Glutamatergic neuron (in vitro differentiated cells): ENCODE measurements at regions not wholly inside any gene's neighbourhood (a gene's known extent, or its start where the extent isn't known, plus 50 kb on each side); places are given as distances from the start of the nearest gene placed in this dataset.

Experiments
- DNase-seq: peaks from one replicate; pipeline ENCODE4 v3.0.0; 2022
- H3K27ac Mint-ChIP-seq: one replicate; pipeline ENCODE4 v1.8.0; 2020; ENCODE audit warnings: mild to moderate bottlenecking, mixed read lengths, inconsistent platforms; ENCODE audit not compliant: unreplicated experiment
- H3K27me3 Mint-ChIP-seq: one replicate; pipeline ENCODE4 v1.8.0; 2020; ENCODE audit warnings: mild to moderate bottlenecking, moderate library complexity, mixed read lengths, inconsistent platforms; ENCODE audit not compliant: unreplicated experiment
- H3K36me3 Mint-ChIP-seq: one replicate; pipeline ENCODE4 v1.8.0; 2020; ENCODE audit warnings: mild to moderate bottlenecking, mixed read lengths, inconsistent platforms; ENCODE audit not compliant: unreplicated experiment
- H3K4me1 Mint-ChIP-seq: one replicate; pipeline ENCODE4 v1.8.0; 2020; ENCODE audit warnings: mild to moderate bottlenecking, low read depth, mixed read lengths, inconsistent platforms; ENCODE audit not compliant: unreplicated experiment
- H3K4me3 Mint-ChIP-seq: one replicate; pipeline ENCODE4 v1.8.0; 2020; ENCODE audit warnings: mild to moderate bottlenecking, mixed read lengths, inconsistent platforms; ENCODE audit not compliant: unreplicated experiment
- H3K9me3 Mint-ChIP-seq: one replicate; pipeline ENCODE4 v1.8.0; 2020; ENCODE audit warnings: mild to moderate bottlenecking, moderate library complexity, mixed read lengths, inconsistent platforms; ENCODE audit not compliant: unreplicated experiment
- TF ChIP-seq, protein P1 (sequence below): fragments of 200-600 bp; sonication (generic); IDR thresholded peaks from one replicate; pipeline ENCODE4 v1.5.0; 2021; ENCODE audit not compliant: partially characterized antibody, unreplicated experiment

DNA sequence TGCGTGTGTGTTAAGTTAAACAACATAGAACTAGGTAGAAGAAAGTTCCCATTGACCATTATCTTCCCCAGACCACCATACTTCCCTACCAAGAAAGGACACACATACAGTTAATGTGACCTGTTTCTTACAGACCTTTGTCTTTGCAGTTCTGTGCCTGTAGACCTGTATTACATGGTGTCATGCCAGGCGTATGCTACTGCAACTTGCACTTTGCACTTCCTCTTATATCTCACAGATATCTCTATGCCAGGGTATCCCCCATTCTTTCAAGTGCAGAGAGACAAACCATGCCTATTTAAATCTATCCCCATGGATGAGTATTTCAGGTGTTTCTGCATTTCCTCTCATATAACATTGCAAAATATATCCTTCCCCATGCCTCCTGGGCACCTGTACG, 136.8 kb upstream of the PKDCC start:
- DNase-seq: no peak
- Mint-ChIP-seq H3K4me3 (no peak overlapping the region), H3K36me3 (peaks cover 7% of the 10 kb centered on the region), H3K27ac (no peak overlapping the region), H3K27me3 (no peaks in the 10 kb centered on the region), H3K4me1 (peaks cover 8% of the 10 kb centered on the region), H3K9me3 (peaks cover 1% of the 10 kb centered on the region)
- TF ChIP-seq, protein P1, sequence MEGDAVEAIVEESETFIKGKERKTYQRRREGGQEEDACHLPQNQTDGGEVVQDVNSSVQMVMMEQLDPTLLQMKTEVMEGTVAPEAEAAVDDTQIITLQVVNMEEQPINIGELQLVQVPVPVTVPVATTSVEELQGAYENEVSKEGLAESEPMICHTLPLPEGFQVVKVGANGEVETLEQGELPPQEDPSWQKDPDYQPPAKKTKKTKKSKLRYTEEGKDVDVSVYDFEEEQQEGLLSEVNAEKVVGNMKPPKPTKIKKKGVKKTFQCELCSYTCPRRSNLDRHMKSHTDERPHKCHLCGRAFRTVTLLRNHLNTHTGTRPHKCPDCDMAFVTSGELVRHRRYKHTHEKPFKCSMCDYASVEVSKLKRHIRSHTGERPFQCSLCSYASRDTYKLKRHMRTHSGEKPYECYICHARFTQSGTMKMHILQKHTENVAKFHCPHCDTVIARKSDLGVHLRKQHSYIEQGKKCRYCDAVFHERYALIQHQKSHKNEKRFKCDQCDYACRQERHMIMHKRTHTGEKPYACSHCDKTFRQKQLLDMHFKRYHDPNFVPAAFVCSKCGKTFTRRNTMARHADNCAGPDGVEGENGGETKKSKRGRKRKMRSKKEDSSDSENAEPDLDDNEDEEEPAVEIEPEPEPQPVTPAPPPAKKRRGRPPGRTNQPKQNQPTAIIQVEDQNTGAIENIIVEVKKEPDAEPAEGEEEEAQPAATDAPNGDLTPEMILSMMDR: no peak

DNA sequence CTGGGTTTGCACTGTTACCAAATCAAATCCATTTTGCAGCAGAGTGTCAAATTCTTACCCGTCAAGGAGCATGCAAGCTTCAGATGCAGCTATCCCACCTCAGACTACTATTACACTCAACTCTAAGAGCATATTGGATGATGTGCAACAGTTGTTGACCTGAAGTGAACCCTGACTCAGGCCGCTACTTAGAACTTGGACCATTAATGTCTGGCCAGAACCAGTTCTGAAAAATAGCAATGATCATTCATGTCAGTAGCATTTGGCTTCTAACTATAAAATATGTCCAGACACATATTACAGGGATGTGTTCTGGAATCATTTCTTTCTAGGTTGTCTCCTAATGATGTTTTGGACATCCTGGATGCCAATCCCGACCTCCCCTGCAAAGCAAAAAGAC, 135.5 kb upstream of the PKDCC start:
- TF ChIP-seq, protein P1: no peak
- peaks cover 1% of the 10 kb centered on the region for H3K9me3 Mint-ChIP-seq
- H3K27me3 Mint-ChIP-seq: no peaks in the 10 kb centered on the region
- peaks cover 4% of the 10 kb centered on the region for H3K4me1 Mint-ChIP-seq
- H3K4me3 Mint-ChIP-seq: no peak overlapping the region
- H3K27ac Mint-ChIP-seq: no peak overlapping the region
- H3K36me3 Mint-ChIP-seq: peaks cover 7% of the 10 kb centered on the region
- no peak for DNase-seq

DNA sequence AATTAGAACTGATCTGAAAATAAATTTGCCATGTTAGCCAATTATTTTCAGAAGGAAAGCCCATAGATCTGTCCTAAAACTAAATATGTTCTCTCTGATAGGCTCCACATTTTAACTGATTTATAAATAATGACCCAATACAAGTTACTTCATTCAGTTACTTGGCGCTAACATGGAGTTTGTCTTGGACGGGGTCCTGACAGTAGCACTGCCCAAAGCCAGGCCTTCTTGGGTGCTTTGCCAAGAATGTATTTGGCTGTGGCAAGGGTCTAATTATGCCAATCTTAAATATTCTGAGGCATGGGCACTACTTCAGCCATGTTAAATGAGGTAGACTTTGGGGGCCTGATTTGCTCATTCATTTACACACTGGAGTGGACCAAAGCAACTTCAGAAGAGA, 135.0 kb upstream of the PKDCC start:
- H3K4me3 Mint-ChIP-seq: no peak overlapping the region
- TF ChIP-seq, protein P1: no peak
- H3K36me3 Mint-ChIP-seq: peaks cover 7% of the 10 kb centered on the region
- peaks cover 1% of the 10 kb centered on the region for H3K9me3 Mint-ChIP-seq
- no peak overlapping the region for H3K27ac Mint-ChIP-seq
- no peak for DNase-seq
- H3K27me3 Mint-ChIP-seq: no peaks in the 10 kb centered on the region
- peaks cover 6% of the 10 kb centered on the region for H3K4me1 Mint-ChIP-seq

DNA sequence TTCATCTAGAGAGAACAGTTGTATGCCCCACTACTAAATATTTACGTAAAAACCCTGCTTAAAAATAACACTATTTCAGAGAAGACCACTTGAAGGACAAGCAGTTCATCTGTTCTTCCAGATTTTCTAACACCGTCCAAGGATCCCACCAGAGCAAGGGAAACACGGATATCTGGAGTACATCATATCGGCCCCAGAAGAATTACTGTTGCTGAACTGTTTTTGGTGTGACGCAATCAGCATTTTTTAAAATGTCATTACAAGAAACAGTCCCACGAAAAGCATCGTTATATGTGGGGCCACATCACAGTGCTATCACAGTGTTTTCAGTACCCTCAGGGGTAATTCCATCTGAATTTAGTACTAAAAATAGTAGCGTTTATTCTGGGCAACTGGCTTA, 134.5 kb upstream of the PKDCC start:
- H3K36me3 Mint-ChIP-seq: peaks cover 7% of the 10 kb centered on the region
- peaks cover 1% of the 10 kb centered on the region for H3K9me3 Mint-ChIP-seq
- TF ChIP-seq, protein P1: no peak
- no peaks in the 10 kb centered on the region for H3K27me3 Mint-ChIP-seq
- no peak for DNase-seq
- H3K4me1 Mint-ChIP-seq: peaks cover 7% of the 10 kb centered on the region
- no peak overlapping the region for H3K4me3 Mint-ChIP-seq
- H3K27ac Mint-ChIP-seq: no peak overlapping the region

GRCh38 chr2:41913921-41914609, 133.8 kb upstream of the PKDCC start:
- TF ChIP-seq, protein P1: no peak
- peaks cover 1% of the 10 kb centered on the region for H3K9me3 Mint-ChIP-seq
- H3K27ac Mint-ChIP-seq: no peak overlapping the region
- peaks cover 7% of the 10 kb centered on the region for H3K4me1 Mint-ChIP-seq
- no peak for DNase-seq
- peaks cover 7% of the 10 kb centered on the region for H3K36me3 Mint-ChIP-seq
- H3K4me3 Mint-ChIP-seq: no peak overlapping the region
- no peaks in the 10 kb centered on the region for H3K27me3 Mint-ChIP-seq
